T-cell (primary cell): ENCODE measurements at regions not wholly inside any gene's neighbourhood (a gene's known extent, or its start where the extent isn't known, plus 50 kb on each side); places are given as distances from the start of the nearest gene placed in this dataset.

Experiments used
- ATAC-seq, 4 experiments: fragments of 200-7000 bp in 3 of 4; fragments of 150-1000 bp in 1 of 4; cut with Tn5 transposase; replicated peaks in 1 of 4; 1 replicate in 3 of 4; 2 replicates in 1 of 4; pipeline ENCODE4 v1.10.0; 2021; ENCODE audit warnings: moderate library complexity in 3 of 4, mild to moderate bottlenecking in 2 of 4, moderate number of reproducible peaks in 1 of 4
- CTCF ChIA-PET, 2 donors: fragments of 300-600 bp; sonication (Branson Sonifier 250); formaldehyde crosslinking; loops; one replicate each; lab custom pipeline; 2022; ENCODE audit warnings: antibody characterized with exemption in 2 of 2; lab: Charles Lee
- POLR2A ChIA-PET, 2 donors: fragments of 300-600 bp; sonication (Branson Sonifier 250); formaldehyde crosslinking; loops; one replicate each; lab custom pipeline; 2022; ENCODE audit warnings: antibody characterized with exemption in 2 of 2; lab: Charles Lee
- DNase-seq, 35 experiments: peaks; one replicate each; pipeline versions ENCODE4 v3.0.0 to v3.0.0-alpha.2; 2013 to 2023
- H3K27ac ChIP-seq: one replicate; pipeline ENCODE4 v1.5.1; 2013; ENCODE audit warnings: low read length
- H3K27me3 ChIP-seq, 2 experiments: replicated peaks in 1 of 2; 1 replicate in 1 of 2; 2 replicates in 1 of 2; pipeline versions ENCODE4 v1.6.1 to v1.7.0; 2013; ENCODE audit warnings: low read length in 1 of 2, mixed read lengths in 1 of 2; ENCODE audit not compliant: control insufficient read depth in 2 of 2, insufficient read depth in 2 of 2; ENCODE audit errors: extremely low read depth in 1 of 2
- H3K36me3 ChIP-seq, 2 donors: 1 replicate in 1 of 2; 2 replicates in 1 of 2; pipeline versions ENCODE4 v1.6.1 to v1.7.0; 2013; ENCODE audit warnings: low read length in 1 of 2; ENCODE audit not compliant: control insufficient read depth in 2 of 2, insufficient read depth in 1 of 2; ENCODE audit errors: extremely low read depth in 1 of 2
- H3K4me1 ChIP-seq, 2 experiments: 1 replicate in 1 of 2; 2 replicates in 1 of 2; pipeline versions ENCODE4 v1.6.1 to v1.7.0; 2013; ENCODE audit warnings: low read length in 2 of 2, mixed read lengths in 1 of 2; ENCODE audit not compliant: insufficient read depth in 2 of 2, control insufficient read depth in 1 of 2; ENCODE audit errors: extremely low read depth in 1 of 2
- H3K4me3 ChIP-seq, 2 donors: 1 replicate in 1 of 2; 2 replicates in 1 of 2; pipeline versions ENCODE4 v1.5.1 to v1.7.0; 2013; ENCODE audit warnings: mild to moderate bottlenecking in 2 of 2, low read length in 1 of 2, moderate library complexity in 1 of 2; ENCODE audit not compliant: control insufficient read depth in 1 of 2; ENCODE audit errors: extremely low read depth in 1 of 2
- H3K9me3 ChIP-seq: 2 replicates; pipeline ENCODE4 v1.7.0; 2013
- H3K27ac Mint-ChIP-seq, 2 donors: one replicate each; pipeline ENCODE4 v1.8.0; 2020 to 2021; ENCODE audit warnings: mild to moderate bottlenecking in 2 of 2, mixed read lengths in 2 of 2
- H3K27me3 Mint-ChIP-seq, 2 donors: one replicate each; pipeline ENCODE4 v1.8.0; 2021 to 2022; ENCODE audit warnings: mixed read lengths in 2 of 2
- H3K36me3 Mint-ChIP-seq: one replicate; pipeline ENCODE4 v1.8.0; 2021; ENCODE audit warnings: mixed read lengths
- H3K4me1 Mint-ChIP-seq, 3 donors: one replicate each; pipeline ENCODE4 v1.8.0; 2020 to 2022; ENCODE audit warnings: mixed read lengths in 3 of 3, mild to moderate bottlenecking in 1 of 3
- H3K4me3 Mint-ChIP-seq, 3 donors: one replicate each; pipeline ENCODE4 v1.8.0; 2020 to 2022; ENCODE audit warnings: mild to moderate bottlenecking in 3 of 3, mixed read lengths in 3 of 3, moderate library complexity in 3 of 3
- H3K9me3 Mint-ChIP-seq, 3 donors: one replicate each; pipeline ENCODE4 v1.8.0; 2020 to 2022; ENCODE audit warnings: mixed read lengths in 3 of 3
- WGBS: methylation state at CpG from one replicate; pipeline ENCODE4 v1.1.5; 2013; ENCODE audit warnings: missing lambda C conversion rate; ENCODE audit not compliant: insufficient coverage; 5-methylcytosine and 5-hydroxymethylcytosine counted together

DNA sequence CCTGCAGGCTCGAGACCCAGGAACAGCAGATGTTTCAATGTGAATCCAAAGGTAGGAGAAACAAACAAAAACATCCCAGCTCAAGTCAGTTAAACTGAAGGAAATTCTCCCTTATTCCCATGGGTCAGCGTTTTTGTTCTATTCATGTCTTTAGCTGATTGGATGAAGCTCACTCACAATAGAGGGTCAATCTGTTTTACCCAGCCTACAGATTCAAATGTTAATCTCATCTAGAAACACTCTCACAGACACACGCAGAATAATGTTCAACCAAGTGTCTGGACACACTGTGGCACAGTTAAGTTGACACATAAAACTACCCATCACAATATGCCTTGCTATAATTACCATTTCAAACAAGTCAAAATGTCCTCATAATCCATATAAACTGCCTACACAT, 180.6 kb upstream of the CDH8 start:
- Histone ChIP-seq H3K27me3 (no peaks in the 10 kb centered on the region), H3K36me3 (no peaks in the 10 kb centered on the region), H3K4me3 (no peak overlapping the region), H3K4me1 (no peaks in the 10 kb centered on the region), H3K9me3 (no peaks in the 10 kb centered on the region), H3K27ac (no peak overlapping the region)
- Mint-ChIP-seq H3K4me3 (no peak overlapping the region), H3K27ac (no peak overlapping the region), H3K9me3 (peaks cover 17 to 32% (median 23%) of the 10 kb centered on the region in 3 donors), H3K36me3 (no peaks in the 10 kb centered on the region), H3K4me1 (no peaks in the 10 kb centered on the region), H3K27me3 (no peaks in the 10 kb centered on the region)
- CTCF ChIA-PET, result no interaction called here
- 51% methylated on average over 3 of the region's 3 CpGs for WGBS
- DNase-seq (no peak), ATAC-seq (no peak)
- POLR2A ChIA-PET, result interaction anchor here in 1 of 2 donors (0.5 kb wide), 1 partner anchor 99 kb away, joined by 3 read pairs; no protein-coding TSS in a partner anchor

DNA sequence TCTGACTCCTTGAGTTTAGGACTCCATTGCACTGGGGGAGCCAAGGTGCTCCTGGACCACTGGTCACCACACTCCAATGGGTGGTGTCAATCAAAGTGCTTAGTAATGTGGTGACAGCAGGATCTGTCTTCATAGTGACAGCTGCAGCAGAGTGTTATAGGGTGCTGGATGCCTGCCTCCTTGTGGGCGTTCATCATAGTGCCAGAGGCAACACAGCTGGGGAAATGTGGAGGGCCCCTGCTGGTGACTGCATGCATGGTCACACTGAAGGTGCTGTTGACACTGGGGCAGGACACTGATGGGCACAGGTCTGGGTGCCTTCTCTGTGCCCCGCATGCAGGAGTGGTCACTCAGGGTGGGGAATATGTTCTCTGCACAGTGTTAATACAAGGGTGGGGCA, 177.5 kb upstream of the CDH8 start:
- no peaks in the 10 kb centered on the region for H3K4me1 ChIP-seq
- ChIA-PET CTCF (no interaction called here), POLR2A (no interaction called here)
- Mint-ChIP-seq H3K27me3 (no peaks in the 10 kb centered on the region), H3K4me1 (no peaks in the 10 kb centered on the region), H3K4me3 (no peak overlapping the region), H3K27ac (no peak overlapping the region), H3K9me3 (peaks cover 27 to 46% (median 30%) of the 10 kb centered on the region in 3 donors), H3K36me3 (no peaks in the 10 kb centered on the region)
- H3K9me3 ChIP-seq, result no peaks in the 10 kb centered on the region
- 30% methylated on average over 1 of the region's 2 CpGs for WGBS
- DNase-seq (no peak), ATAC-seq (no peak)
- H3K36me3 ChIP-seq, result no peaks in the 10 kb centered on the region
- H3K4me3 ChIP-seq, result no peak overlapping the region
- no peak overlapping the region for H3K27ac ChIP-seq
- no peaks in the 10 kb centered on the region for H3K27me3 ChIP-seq

DNA sequence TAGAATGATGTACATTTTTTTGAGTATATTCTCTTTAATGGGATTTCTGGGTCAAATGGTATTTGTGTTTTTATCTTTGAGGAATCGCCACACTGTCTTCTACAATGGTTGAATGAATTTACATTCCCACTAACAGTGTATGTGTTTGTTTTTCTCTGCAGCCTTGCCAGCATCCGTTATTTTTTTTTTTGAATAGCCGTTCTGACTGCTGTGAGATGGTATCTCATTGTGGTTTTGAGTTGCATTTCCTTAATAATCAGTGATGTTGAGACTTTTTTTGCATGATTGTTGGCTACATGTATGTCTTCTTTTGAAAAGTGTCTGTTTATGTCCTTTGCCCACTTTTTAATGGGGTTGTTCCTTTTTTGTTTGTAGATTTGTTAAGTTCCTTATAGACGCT, 172.7 kb upstream of the CDH8 start:
- H3K9me3 ChIP-seq, result no peaks in the 10 kb centered on the region
- H3K27me3 ChIP-seq, result no peaks in the 10 kb centered on the region
- no peaks in the 10 kb centered on the region for H3K36me3 ChIP-seq
- DNase-seq (no peak), ATAC-seq (no peak)
- CTCF ChIA-PET, result no interaction called here
- Mint-ChIP-seq H3K36me3 (no peaks in the 10 kb centered on the region), H3K4me1 (no peaks in the 10 kb centered on the region), H3K27me3 (no peaks in the 10 kb centered on the region), H3K27ac (no peak overlapping the region), H3K4me3 (no peak overlapping the region), H3K9me3 (peaks cover 24 to 51% (median 26%) of the 10 kb centered on the region in 3 donors)
- 50% methylated on average over 1 of the region's 4 CpGs for WGBS
- H3K4me1 ChIP-seq, result no peaks in the 10 kb centered on the region
- H3K4me3 ChIP-seq, result no peak overlapping the region
- POLR2A ChIA-PET, result no interaction called here
- H3K27ac ChIP-seq, result no peak overlapping the region

DNA sequence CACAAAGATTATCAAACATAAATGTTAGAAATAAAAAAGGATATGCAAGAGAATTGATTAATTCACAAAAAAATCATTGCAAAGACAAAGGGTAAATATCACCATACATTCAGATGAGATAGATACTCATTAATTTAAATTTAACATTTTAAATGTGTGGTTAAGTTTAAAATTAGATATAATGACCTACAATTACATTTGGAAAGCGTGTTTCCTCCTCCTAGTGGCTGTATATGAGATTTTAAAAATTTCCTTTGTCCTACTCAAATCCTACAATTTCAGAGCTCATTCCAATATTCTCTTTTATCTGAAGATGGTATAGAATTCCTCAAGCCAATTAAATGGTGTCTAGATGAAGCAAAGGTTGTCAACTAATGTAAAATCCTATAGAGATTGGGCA, 169.2 kb upstream of the CDH8 start:
- Histone ChIP-seq H3K36me3 (no peaks in the 10 kb centered on the region), H3K27me3 (no peaks in the 10 kb centered on the region), H3K4me1 (no peaks in the 10 kb centered on the region), H3K9me3 (no peaks in the 10 kb centered on the region), H3K27ac (no peak overlapping the region), H3K4me3 (no peak overlapping the region)
- WGBS, result no CpG with 5 or more reads among the region's 1 CpG
- DNase-seq (no peak), ATAC-seq (no peak)
- H3K9me3 Mint-ChIP-seq, result peaks cover 8 to 41% (median 16%) of the 10 kb centered on the region in 3 donors
- no peaks in the 10 kb centered on the region for H3K4me1 Mint-ChIP-seq
- CTCF ChIA-PET, result no interaction called here
- no peaks in the 10 kb centered on the region for H3K36me3 Mint-ChIP-seq
- H3K27ac Mint-ChIP-seq, result no peak overlapping the region
- POLR2A ChIA-PET, result no interaction called here
- no peak overlapping the region for H3K4me3 Mint-ChIP-seq
- no peaks in the 10 kb centered on the region for H3K27me3 Mint-ChIP-seq

DNA sequence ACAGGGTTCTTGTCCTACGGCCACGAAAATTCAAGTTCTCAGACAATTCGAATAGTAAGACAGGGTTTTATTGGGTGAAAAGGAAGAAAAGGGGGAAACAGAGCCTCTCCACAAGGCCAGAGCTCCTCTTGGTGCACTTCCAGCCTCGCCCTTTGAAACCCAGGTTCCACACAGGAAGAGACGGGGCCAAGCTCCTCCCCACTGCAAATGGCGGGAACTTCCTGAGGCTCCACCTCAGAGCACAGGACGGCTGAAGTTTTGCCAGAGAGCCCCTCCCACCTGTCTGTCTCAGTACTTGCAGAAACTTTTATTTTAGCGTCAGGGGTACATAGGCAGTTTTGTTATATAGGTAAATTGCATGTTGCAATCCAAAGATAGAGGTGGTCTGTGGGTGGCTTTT, 165.7 kb upstream of the CDH8 start:
- CTCF ChIA-PET, result no interaction called here
- 66% methylated on average over 3 of the region's 8 CpGs for WGBS
- H3K36me3 Mint-ChIP-seq, result no peaks in the 10 kb centered on the region
- peaks cover 8 to 39% (median 12%) of the 10 kb centered on the region in 3 donors for H3K9me3 Mint-ChIP-seq
- H3K27ac Mint-ChIP-seq, result no peak overlapping the region
- no peak for ATAC-seq
- H3K4me3 ChIP-seq, result no peak overlapping the region
- H3K27ac ChIP-seq, result no peak overlapping the region
- H3K36me3 ChIP-seq, result no peaks in the 10 kb centered on the region
- no peaks in the 10 kb centered on the region for H3K27me3 ChIP-seq
- no peaks in the 10 kb centered on the region for H3K27me3 Mint-ChIP-seq
- POLR2A ChIA-PET, result no interaction called here
- no peaks in the 10 kb centered on the region for H3K4me1 ChIP-seq
- DNase-seq, result no peak
- no peaks in the 10 kb centered on the region for H3K9me3 ChIP-seq
- no peaks in the 10 kb centered on the region for H3K4me1 Mint-ChIP-seq
- no peak overlapping the region for H3K4me3 Mint-ChIP-seq

DNA sequence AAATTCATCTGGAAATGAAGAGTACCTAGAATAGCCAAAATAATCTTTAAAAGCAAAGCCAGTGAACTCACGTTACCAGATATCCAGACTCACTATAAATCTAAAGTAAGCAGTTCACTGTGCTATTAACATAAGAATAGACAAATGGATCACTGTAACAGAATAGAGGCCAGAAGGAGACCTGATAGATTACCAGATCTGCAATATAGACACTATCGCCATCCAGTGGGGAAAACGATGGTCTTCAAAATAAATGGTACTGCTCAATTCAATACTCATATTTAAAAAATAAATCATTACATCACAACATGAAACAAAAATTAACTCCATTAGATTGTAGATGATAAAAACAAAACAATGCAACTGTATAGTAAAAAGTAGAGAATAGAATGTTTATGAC, 158.6 kb upstream of the CDH8 start:
- ChIA-PET POLR2A (no interaction called here), CTCF (no interaction called here)
- H3K4me1 ChIP-seq, result no peaks in the 10 kb centered on the region
- ATAC-seq, result no peak
- Mint-ChIP-seq H3K27me3 (no peaks in the 10 kb centered on the region), H3K9me3 (peaks cover 8 to 25% (median 15%) of the 10 kb centered on the region in 3 donors), H3K4me3 (no peak overlapping the region), H3K36me3 (no peaks in the 10 kb centered on the region), H3K27ac (no peak overlapping the region), H3K4me1 (no peaks in the 10 kb centered on the region)
- DNase-seq, result no peak
- no peak overlapping the region for H3K4me3 ChIP-seq
- H3K36me3 ChIP-seq, result no peaks in the 10 kb centered on the region
- no peak overlapping the region for H3K27ac ChIP-seq
- no peaks in the 10 kb centered on the region for H3K9me3 ChIP-seq
- WGBS, result no CpG with 5 or more reads among the region's 3 CpGs
- no peaks in the 10 kb centered on the region for H3K27me3 ChIP-seq

DNA sequence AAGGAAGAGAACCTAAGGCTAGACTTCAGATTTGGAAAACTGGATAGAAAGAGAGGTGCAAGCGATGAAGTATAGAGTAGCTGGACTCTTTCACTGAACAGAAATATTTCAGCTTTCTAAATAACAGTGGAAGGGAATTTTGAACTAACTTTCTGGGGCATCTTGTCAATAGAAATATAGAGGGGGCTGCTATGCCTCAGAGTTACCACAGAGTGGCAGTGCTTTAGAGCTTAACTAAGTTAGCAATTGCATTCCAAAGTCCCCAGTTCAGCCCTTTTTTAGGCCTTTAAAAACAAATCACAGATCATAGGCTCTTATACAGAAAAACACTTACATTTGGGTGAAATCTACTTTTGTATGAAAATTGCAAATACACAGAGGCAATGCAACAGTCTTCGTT, 154.2 kb upstream of the CDH8 start:
- Mint-ChIP-seq H3K4me1 (no peaks in the 10 kb centered on the region), H3K27me3 (no peaks in the 10 kb centered on the region), H3K4me3 (no peak overlapping the region), H3K27ac (no peak overlapping the region), H3K9me3 (peaks cover 16 to 24% (median 21%) of the 10 kb centered on the region in 3 donors), H3K36me3 (no peaks in the 10 kb centered on the region)
- no peak overlapping the region for H3K27ac ChIP-seq
- ChIA-PET CTCF (no interaction called here), POLR2A (no interaction called here)
- WGBS, result no CpG with 5 or more reads among the region's 2 CpGs
- H3K4me3 ChIP-seq, result no peak overlapping the region
- H3K27me3 ChIP-seq, result no peaks in the 10 kb centered on the region
- no peaks in the 10 kb centered on the region for H3K9me3 ChIP-seq
- H3K4me1 ChIP-seq, result no peaks in the 10 kb centered on the region
- ATAC-seq (no peak), DNase-seq (no peak)
- H3K36me3 ChIP-seq, result no peaks in the 10 kb centered on the region
